ENCODE measurements at regions not wholly inside any gene's neighbourhood (a gene's known extent, or its start where the extent isn't known, plus 50 kb on each side); places are given as distances from the start of the nearest gene placed in this dataset.
"Not testable (repeated sequence)": the region's sequence is repeated elsewhere in the genome, so short reads cannot be mapped to it uniquely, and the experiment has no call there.

DNA sequence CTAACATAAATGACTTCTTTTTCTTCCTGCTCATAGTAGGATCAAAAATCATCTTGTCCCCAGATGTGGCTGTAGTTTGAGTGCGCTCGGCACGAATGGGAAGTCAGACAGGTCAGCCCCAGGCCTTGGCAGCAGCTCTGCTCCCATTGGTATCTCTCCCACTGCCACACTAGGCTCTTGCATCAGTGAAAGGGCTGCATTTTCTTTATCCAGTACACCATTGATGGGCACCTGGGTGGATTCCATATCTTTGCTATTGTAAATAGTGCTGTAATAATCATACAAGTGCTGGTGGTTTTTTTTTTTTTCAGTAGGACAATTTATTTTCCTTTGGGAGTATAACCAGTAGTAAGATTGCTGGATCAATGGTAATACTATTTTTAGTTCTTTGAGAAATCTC lies 865.5 kb downstream of the CCDC85A start:
- H3K4me1 Mint-ChIP-seq = no peaks in the 10 kb centered on the region
- no peak for DNase-seq (ENCODE audit: low spot score in 2 of 2, unreplicated experiment in 2 of 2)
- H3K27me3 Mint-ChIP-seq (ENCODE audit: low read depth) = peaks cover 6% of the 10 kb centered on the region
- TF ChIP-seq, protein P1, sequence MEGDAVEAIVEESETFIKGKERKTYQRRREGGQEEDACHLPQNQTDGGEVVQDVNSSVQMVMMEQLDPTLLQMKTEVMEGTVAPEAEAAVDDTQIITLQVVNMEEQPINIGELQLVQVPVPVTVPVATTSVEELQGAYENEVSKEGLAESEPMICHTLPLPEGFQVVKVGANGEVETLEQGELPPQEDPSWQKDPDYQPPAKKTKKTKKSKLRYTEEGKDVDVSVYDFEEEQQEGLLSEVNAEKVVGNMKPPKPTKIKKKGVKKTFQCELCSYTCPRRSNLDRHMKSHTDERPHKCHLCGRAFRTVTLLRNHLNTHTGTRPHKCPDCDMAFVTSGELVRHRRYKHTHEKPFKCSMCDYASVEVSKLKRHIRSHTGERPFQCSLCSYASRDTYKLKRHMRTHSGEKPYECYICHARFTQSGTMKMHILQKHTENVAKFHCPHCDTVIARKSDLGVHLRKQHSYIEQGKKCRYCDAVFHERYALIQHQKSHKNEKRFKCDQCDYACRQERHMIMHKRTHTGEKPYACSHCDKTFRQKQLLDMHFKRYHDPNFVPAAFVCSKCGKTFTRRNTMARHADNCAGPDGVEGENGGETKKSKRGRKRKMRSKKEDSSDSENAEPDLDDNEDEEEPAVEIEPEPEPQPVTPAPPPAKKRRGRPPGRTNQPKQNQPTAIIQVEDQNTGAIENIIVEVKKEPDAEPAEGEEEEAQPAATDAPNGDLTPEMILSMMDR (IDR thresholded peaks at IDR 0.05; ENCODE audit: unreplicated experiment) = no peak
- no peak overlapping the region for H3K4me3 Mint-ChIP-seq
- peaks cover 13% of the 10 kb centered on the region for H3K9me3 Mint-ChIP-seq
- H3K27ac Mint-ChIP-seq = no peak overlapping the region
- H3K36me3 Mint-ChIP-seq = no peaks in the 10 kb centered on the region

DNA sequence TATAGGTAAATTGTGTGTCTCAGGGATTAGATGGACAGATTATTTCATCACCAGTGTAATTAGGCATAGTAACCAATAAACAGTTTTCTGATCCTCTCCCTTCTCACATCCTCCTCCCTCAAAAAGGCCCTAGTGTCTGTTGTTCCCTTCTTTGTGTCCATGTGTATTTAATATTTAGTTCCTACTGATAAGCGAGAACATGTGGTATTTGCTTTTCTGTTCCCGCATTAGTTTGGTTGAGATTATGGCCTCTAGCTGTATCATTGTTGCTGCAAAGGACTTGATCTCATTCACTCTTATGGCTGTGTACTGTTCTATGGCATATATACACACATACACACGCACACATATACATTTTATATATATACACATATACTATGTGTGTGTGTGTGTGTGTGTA lies 866.2 kb downstream of the CCDC85A start:
- no peaks in the 10 kb centered on the region for H3K4me1 Mint-ChIP-seq
- H3K27me3 Mint-ChIP-seq (ENCODE audit: low read depth) = peaks cover 6% of the 10 kb centered on the region
- no peak overlapping the region for H3K4me3 Mint-ChIP-seq
- no peak for DNase-seq (ENCODE audit: low spot score in 2 of 2, unreplicated experiment in 2 of 2)
- no peak overlapping the region for H3K27ac Mint-ChIP-seq
- TF ChIP-seq, protein P1 (IDR thresholded peaks at IDR 0.05; ENCODE audit: unreplicated experiment) = no peak
- H3K9me3 Mint-ChIP-seq = peaks cover 13% of the 10 kb centered on the region
- H3K36me3 Mint-ChIP-seq = no peaks in the 10 kb centered on the region

DNA sequence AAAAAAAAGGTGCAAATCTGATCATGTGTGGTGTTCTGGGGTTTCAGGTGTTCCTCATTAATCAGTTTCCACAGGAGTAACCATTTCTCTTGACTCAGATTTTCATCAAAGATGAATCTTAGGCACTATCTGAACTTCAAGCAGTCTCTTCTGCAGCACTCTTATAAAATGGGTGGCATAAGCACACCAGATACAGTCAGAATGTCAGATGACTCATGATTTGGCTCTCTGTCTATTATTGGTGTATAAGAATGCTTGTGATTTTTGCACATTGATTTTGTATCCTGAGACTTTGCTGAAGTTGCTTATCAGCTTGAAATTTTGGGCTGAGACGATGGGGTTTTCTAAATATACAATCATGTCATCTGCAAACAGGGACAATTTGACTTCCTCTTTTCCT lies 882.5 kb downstream of the CCDC85A start:
- not testable (repeated sequence) for DNase-seq (ENCODE audit: low spot score in 2 of 2, unreplicated experiment in 2 of 2); H3K27me3 Mint-ChIP-seq (ENCODE audit: low read depth); H3K4me1 Mint-ChIP-seq; H3K36me3 Mint-ChIP-seq; H3K27ac Mint-ChIP-seq; H3K4me3 Mint-ChIP-seq
- H3K9me3 Mint-ChIP-seq = peaks cover 11% of the 10 kb centered on the region

DNA sequence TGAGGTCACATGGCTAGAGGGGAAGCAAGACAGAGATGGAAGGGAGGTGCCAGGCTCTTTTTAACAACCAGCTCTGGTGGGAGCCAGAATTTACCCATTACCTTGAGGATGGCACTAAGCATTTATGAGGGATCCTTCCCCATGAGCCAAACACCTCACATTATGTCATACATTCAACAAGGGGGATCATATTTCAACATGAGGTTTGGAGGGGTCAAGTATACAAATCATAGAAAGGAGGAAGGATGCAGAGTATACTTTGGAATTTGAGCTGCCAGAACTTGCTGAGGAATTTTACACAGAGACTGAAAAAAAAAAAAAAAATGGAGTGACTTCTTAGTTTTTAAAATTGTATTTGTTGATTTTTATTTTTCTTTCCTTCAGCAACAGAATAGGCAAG lies 891.4 kb downstream of the CCDC85A start:
- Mint-ChIP-seq H3K9me3 (peaks cover 11% of the 10 kb centered on the region), H3K27me3 (ENCODE audit: low read depth) (no peaks in the 10 kb centered on the region), H3K36me3 (no peaks in the 10 kb centered on the region), H3K27ac (no peak overlapping the region), H3K4me3 (no peak overlapping the region), H3K4me1 (peaks cover 6% of the 10 kb centered on the region)
- no peak for DNase-seq (ENCODE audit: low spot score in 2 of 2, unreplicated experiment in 2 of 2)
- TF ChIP-seq, protein P1 (IDR thresholded peaks at IDR 0.05; ENCODE audit: unreplicated experiment) = no peak

DNA sequence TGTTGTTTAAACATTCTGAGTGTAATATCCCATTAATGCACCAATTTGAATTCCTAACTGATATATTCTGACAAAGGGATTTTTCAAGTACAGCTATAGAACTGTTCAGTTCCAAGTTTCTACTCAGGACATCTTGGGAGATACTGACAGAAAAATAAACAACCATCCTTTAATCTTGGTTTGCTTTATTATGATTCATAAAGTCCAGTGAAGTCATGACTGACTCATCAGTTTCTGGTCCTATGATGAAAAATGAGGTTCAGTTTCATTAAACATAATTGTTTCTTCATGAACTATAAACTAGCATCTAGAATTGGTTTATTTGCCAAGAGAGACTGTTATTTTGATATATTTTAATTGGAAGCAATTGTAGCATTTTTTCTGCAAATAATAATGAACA lies 896.2 kb downstream of the CCDC85A start:
- H3K4me1 Mint-ChIP-seq = peaks cover 6% of the 10 kb centered on the region
- DNase-seq (ENCODE audit: low spot score in 2 of 2, unreplicated experiment in 2 of 2) = no peak

DNA sequence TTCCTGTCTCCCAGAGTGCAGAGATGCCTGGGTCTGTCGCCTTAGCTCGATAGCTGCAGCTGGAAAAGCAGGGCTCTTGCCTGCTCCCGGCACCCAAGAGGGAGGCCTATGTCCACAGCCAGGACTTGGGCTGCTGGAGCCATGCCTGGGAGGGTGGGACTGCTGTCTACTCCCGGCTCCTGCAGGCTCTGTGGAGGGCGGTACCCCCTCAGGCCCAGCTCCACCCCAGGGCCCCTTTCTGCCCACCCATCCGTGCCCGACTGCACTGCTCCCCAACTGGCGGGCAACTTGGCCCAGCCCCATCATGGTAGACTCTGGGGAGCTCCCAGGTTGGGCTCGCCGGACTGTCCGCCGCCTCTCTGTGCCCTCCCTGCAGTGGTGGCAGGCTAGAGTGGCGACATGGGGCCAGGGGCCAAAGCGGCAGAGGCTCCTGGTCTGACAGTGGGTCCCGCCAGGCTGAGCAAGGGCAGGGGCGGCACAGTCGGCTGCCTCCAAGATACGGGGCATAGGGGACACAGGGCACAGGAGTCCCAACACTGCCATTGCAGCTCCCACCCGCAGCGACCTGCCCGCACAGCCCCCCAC lies 901.0 kb downstream of the CCDC85A start:
- H3K36me3 Mint-ChIP-seq = no peaks in the 10 kb centered on the region
- no peak overlapping the region for H3K27ac Mint-ChIP-seq
- DNase-seq (ENCODE audit: low spot score in 2 of 2, unreplicated experiment in 2 of 2) = no peak
- TF ChIP-seq, protein P1 (IDR thresholded peaks at IDR 0.05; ENCODE audit: unreplicated experiment) = no peak
- no peaks in the 10 kb centered on the region for H3K27me3 Mint-ChIP-seq (ENCODE audit: low read depth)
- no peaks in the 10 kb centered on the region for H3K4me1 Mint-ChIP-seq
- H3K4me3 Mint-ChIP-seq = no peak overlapping the region
- peaks cover 20% of the 10 kb centered on the region for H3K9me3 Mint-ChIP-seq

More for the DNA sequence above, 896.2 kb downstream of the CCDC85A start:
- Mint-ChIP-seq H3K36me3 (no peaks in the 10 kb centered on the region), H3K27me3 (ENCODE audit: low read depth) (no peaks in the 10 kb centered on the region), H3K4me3 (no peak overlapping the region), H3K9me3 (peaks cover 17% of the 10 kb centered on the region), H3K27ac (no peak overlapping the region)
- TF ChIP-seq, protein P1 (IDR thresholded peaks at IDR 0.05; ENCODE audit: unreplicated experiment) = no peak
